SH-SY5Y (cell line): ENCODE measurements at regions not wholly inside any gene's neighbourhood (a gene's known extent, or its start where the extent isn't known, plus 50 kb on each side); places are given as distances from the start of the nearest gene placed in this dataset.

Experiments used
- GATA2 ChIP-seq: IDR thresholded peaks from 2 replicates; pipeline ENCODE4 v1.6.1; 2011; ENCODE audit warnings: mild to moderate bottlenecking, low read depth, low read length
- GATA3 ChIP-seq: IDR thresholded peaks from 2 replicates; pipeline ENCODE4 v1.6.1; 2011; ENCODE audit warnings: low read depth, mild to moderate bottlenecking, low read length, moderate library complexity

DNA sequence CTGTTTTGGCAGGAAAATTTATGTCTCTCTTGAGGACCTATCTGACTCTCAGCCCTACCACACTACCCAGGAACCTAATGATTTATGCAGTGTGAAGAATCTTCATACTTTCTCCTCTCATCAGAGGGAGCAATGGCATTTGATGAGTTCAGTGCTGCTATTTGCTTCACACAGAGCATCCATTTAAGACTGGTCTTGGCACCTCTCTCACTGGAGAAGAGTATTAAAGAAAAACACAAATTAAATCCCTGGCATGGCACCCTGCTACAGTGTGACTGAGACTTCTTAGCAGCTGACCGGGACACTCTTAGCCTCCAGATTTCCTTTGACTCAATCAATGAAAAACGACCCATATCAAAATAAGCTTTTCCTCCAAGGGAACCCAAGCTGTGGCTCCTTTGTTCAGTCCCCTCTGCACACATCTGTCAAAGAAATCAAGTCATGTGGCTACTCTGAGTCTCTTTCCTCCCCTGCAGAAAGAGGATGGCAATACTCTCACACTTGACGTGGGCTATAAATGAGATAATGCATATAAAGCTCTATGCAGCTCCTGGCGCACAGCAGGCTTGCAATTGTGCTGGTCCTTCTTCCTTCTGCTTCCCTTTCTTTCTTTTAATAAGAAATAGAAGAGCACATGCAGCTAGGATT is 186.1 kb upstream of the E2F8 start:
- no peak for TF ChIP-seq GATA3
- TF ChIP-seq GATA2, result no peak
